K562 (cell line): ENCODE measurements at regions not wholly inside any gene's neighbourhood (a gene's known extent, or its start where the extent isn't known, plus 50 kb on each side); places are given as distances from the start of the nearest gene placed in this dataset.

Source experiments
- BRD4 ChIP-seq: fragments of 200-600 bp; sonication (generic); IDR thresholded peaks from 2 replicates; pipeline ENCODE4 v1.6.1; 2017; ENCODE audit warnings: inconsistent platforms
- C11orf30 ChIP-seq: fragments of 450-650 bp; IDR thresholded peaks from 2 replicates; pipeline ENCODE4 v1.6.1; 2016; ENCODE audit warnings: low read depth, mild to moderate bottlenecking
- CBFA2T2 ChIP-seq: fragments of 450-650 bp; conservative IDR thresholded peaks from 2 replicates; pipeline ENCODE4 v1.6.1; 2017; ENCODE audit warnings: mild to moderate bottlenecking
- CREB5 ChIP-seq: fragments of 250-450 bp; sonication (Bioruptor Pico); IDR thresholded peaks from 2 replicates; pipeline ENCODE4 v1.5.0; 2020; ENCODE audit warnings: mild to moderate bottlenecking
- CTBP1 ChIP-seq: fragments of 450-650 bp; IDR thresholded peaks from 2 replicates; pipeline ENCODE4 v1.6.1; 2016; ENCODE audit warnings: borderline replicate concordance
- IFI16 ChIP-seq: fragments of 250-450 bp; sonication (Bioruptor Pico); IDR thresholded peaks from 2 replicates; pipeline ENCODE4 v2.1.2; 2022; ENCODE audit warnings: mild to moderate bottlenecking, inconsistent platforms
- MBD1 ChIP-seq: fragments of 250-450 bp; sonication (Bioruptor Pico); IDR thresholded peaks from 2 replicates; pipeline ENCODE4 v1.8.0; 2022; ENCODE audit warnings: inconsistent platforms
- PHB ChIP-seq: fragments of 250-450 bp; sonication (Bioruptor Pico); IDR thresholded peaks from 2 replicates; pipeline ENCODE4 v1.5.0; 2021
- RBM34 ChIP-seq: fragments of 200-400 bp; formaldehyde crosslinking; IDR thresholded peaks from 2 replicates; pipeline ENCODE4 v1.6.1; 2018; ENCODE audit warnings: low read length, borderline replicate concordance; ENCODE audit not compliant: insufficient read depth
- RREB1 ChIP-seq: fragments of 250-450 bp; sonication (Bioruptor Pico); IDR thresholded peaks from 2 replicates; pipeline ENCODE4 v1.4.0; 2020
- SNIP1 ChIP-seq: fragments of 450-650 bp; IDR thresholded peaks from 2 replicates; pipeline ENCODE4 v1.7.1; 2017; ENCODE audit warnings: low read depth, mild to moderate bottlenecking
- TAF1 ChIP-seq: IDR thresholded peaks from 2 replicates; pipeline ENCODE4 v1.6.1; 2011; ENCODE audit warnings: mild to moderate bottlenecking, low read length, moderate library complexity; ENCODE audit not compliant: insufficient read depth, control insufficient read depth, severe bottlenecking; ENCODE audit errors: extremely low read depth
- THRB ChIP-seq: fragments of 450-650 bp; formaldehyde crosslinking; conservative IDR thresholded peaks from 2 replicates; pipeline ENCODE4 v1.4.0; 2022; ENCODE audit warnings: mild to moderate bottlenecking, missing genetic modification characterization
- ZFX ChIP-seq: sonication (generic); formaldehyde crosslinking; IDR thresholded peaks from 2 replicates; pipeline ENCODE4 v1.8.0; 2022; ENCODE audit warnings: mild to moderate bottlenecking, missing genetic modification reagents, moderate library complexity
- ZKSCAN8 ChIP-seq: fragments of 200-800 bp; sonication (Bioruptor generic); IDR thresholded peaks from 2 replicates; pipeline ENCODE4 v1.6.1; 2016; ENCODE audit warnings: missing genetic modification characterization, missing compliant biosample characterization
- ZNF121 ChIP-seq: sonication (generic); formaldehyde crosslinking; conservative IDR thresholded peaks from 2 replicates; pipeline ENCODE4 v1.8.0; 2022; ENCODE audit warnings: missing genetic modification reagents
- ZNF165 ChIP-seq: fragments of 250-450 bp; sonication (Bioruptor Pico); IDR thresholded peaks from 2 replicates; pipeline ENCODE4 v1.4.0; 2020; ENCODE audit warnings: borderline replicate concordance
- ZNF3 ChIP-seq: fragments of 250-450 bp; sonication (Bioruptor Pico); IDR thresholded peaks from 2 replicates; pipeline ENCODE4 v1.5.0; 2021; ENCODE audit warnings: mild to moderate bottlenecking, moderate library complexity

- no peak for TF ChIP-seq RREB1 (CRISPR knock-in tag)
- no peak for TF ChIP-seq ZKSCAN8 (CRISPR knock-in tag)
- no peak for TF ChIP-seq THRB (CRISPR knock-in tag)
- TF ChIP-seq ZFX (CRISPR knock-in tag): peak; percentile 71
- peak; percentile 33 for TF ChIP-seq CTBP1
- no peak for TF ChIP-seq SNIP1
- no peak for TF ChIP-seq PHB (CRISPR knock-in tag)
- TF ChIP-seq CBFA2T2: no peak
- no peak for TF ChIP-seq ZNF3 (CRISPR knock-in tag)
- TF ChIP-seq C11orf30: no peak
- TF ChIP-seq RBM34: no peak
- no peak for TF ChIP-seq IFI16 (CRISPR knock-in tag)
- no peak for TF ChIP-seq ZNF165 (CRISPR knock-in tag)
- peak; percentile 34 for TF ChIP-seq TAF1
- TF ChIP-seq ZNF121: no peak
- TF ChIP-seq CREB5 (CRISPR knock-in tag): no peak
- TF ChIP-seq BRD4: no peak
- no peak for TF ChIP-seq MBD1 (CRISPR knock-in tag)
Measured at GRCh38 chr17:36722121-36722902, 120.9 kb downstream of the MRM1 start (continued).
